Lower leg skin (tissue), 3 donors: ENCODE measurements at regions not wholly inside any gene's neighbourhood (a gene's known extent, or its start where the extent isn't known, plus 50 kb on each side); places are given as distances from the start of the nearest gene placed in this dataset.

Experiments
- POLR2A ChIP-seq, 2 donors: fragments of 450-650 bp; IDR thresholded peaks; one replicate each; pipeline ENCODE4 v1.6.1; 2016 to 2017; ENCODE audit warnings: antibody characterized with exemption in 2 of 2, mild to moderate bottlenecking in 1 of 2, moderate library complexity in 1 of 2
- TF ChIP-seq, protein P1 (sequence below), 3 donors: fragments of 450-650 bp; IDR thresholded peaks; one replicate each; pipeline ENCODE4 v1.5.1; 2016; ENCODE audit warnings: antibody characterized with exemption in 3 of 3, mild to moderate bottlenecking in 3 of 3, moderate library complexity in 2 of 3

- TF ChIP-seq, protein P1, sequence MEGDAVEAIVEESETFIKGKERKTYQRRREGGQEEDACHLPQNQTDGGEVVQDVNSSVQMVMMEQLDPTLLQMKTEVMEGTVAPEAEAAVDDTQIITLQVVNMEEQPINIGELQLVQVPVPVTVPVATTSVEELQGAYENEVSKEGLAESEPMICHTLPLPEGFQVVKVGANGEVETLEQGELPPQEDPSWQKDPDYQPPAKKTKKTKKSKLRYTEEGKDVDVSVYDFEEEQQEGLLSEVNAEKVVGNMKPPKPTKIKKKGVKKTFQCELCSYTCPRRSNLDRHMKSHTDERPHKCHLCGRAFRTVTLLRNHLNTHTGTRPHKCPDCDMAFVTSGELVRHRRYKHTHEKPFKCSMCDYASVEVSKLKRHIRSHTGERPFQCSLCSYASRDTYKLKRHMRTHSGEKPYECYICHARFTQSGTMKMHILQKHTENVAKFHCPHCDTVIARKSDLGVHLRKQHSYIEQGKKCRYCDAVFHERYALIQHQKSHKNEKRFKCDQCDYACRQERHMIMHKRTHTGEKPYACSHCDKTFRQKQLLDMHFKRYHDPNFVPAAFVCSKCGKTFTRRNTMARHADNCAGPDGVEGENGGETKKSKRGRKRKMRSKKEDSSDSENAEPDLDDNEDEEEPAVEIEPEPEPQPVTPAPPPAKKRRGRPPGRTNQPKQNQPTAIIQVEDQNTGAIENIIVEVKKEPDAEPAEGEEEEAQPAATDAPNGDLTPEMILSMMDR (IDR thresholded peaks at IDR 0.05) = no peak
- TF ChIP-seq POLR2A (IDR thresholded peaks at IDR 0.05) = no peak
Measured at GRCh38 chr4:26071688-26072087, 157.7 kb downstream of the SMIM20 start.
